H9 (cell line): ENCODE measurements at regions not wholly inside any gene's neighbourhood (a gene's known extent, or its start where the extent isn't known, plus 50 kb on each side); places are given as distances from the start of the nearest gene placed in this dataset.

Source experiments
- DNase-seq: peaks from one replicate; pipeline ENCODE4 v3.0.0-alpha.2; 2017
- H2AFZ ChIP-seq: one replicate; pipeline ENCODE4 v1.6.1; 2013; ENCODE audit warnings: mild to moderate bottlenecking, low read length, control low read depth, moderate library complexity
- H2AK5ac ChIP-seq: 2 replicates; pipeline ENCODE4 v1.6.1; 2013; ENCODE audit warnings: low read length, control low read depth, mixed read lengths; ENCODE audit not compliant: insufficient read length
- H2BK120ac ChIP-seq: one replicate; pipeline ENCODE4 v1.6.1; 2013; ENCODE audit warnings: low read depth, mild to moderate bottlenecking, low read length, control low read depth, inconsistent platforms; ENCODE audit not compliant: poor library complexity, severe bottlenecking
- H2BK12ac ChIP-seq: 2 replicates; pipeline ENCODE4 v1.6.1; 2013; ENCODE audit warnings: low read length, control low read depth, mixed read lengths, low read depth; ENCODE audit not compliant: insufficient read length
- H2BK15ac ChIP-seq: 2 replicates; pipeline ENCODE4 v1.6.1; 2013; ENCODE audit warnings: low read depth, low read length, control low read depth
- H2BK20ac ChIP-seq: one replicate; pipeline ENCODE4 v1.6.1; 2013; ENCODE audit warnings: low read depth, mild to moderate bottlenecking, low read length, control low read depth, inconsistent platforms; ENCODE audit not compliant: poor library complexity, severe bottlenecking
- H2BK5ac ChIP-seq: 2 replicates; pipeline ENCODE4 v1.6.1; 2013; ENCODE audit warnings: low read length, control low read depth, mixed read lengths; ENCODE audit not compliant: insufficient read length
- H3K14ac ChIP-seq: 2 replicates; pipeline ENCODE4 v1.6.1; 2013; ENCODE audit warnings: low read length, control low read depth; ENCODE audit not compliant: insufficient read depth
- H3K18ac ChIP-seq: 2 replicates; pipeline ENCODE4 v1.6.1; 2013; ENCODE audit warnings: low read depth, mild to moderate bottlenecking, mixed read lengths, low read length, control low read depth; ENCODE audit not compliant: insufficient read length
- H3K23ac ChIP-seq: 2 replicates; pipeline ENCODE4 v1.6.1; 2013; ENCODE audit warnings: low read length, control low read depth, mixed read lengths, low read depth; ENCODE audit not compliant: insufficient read length
- H3K23me2 ChIP-seq: 2 replicates; pipeline ENCODE4 v1.6.1; 2013; ENCODE audit warnings: low read depth, mild to moderate bottlenecking, mixed read lengths, low read length, control low read depth; ENCODE audit not compliant: insufficient read length, poor library complexity, severe bottlenecking
- H3K27ac ChIP-seq: 2 replicates; pipeline ENCODE4 v1.5.1; 2013; ENCODE audit warnings: low read length, control low read depth, mixed read lengths, low read depth; ENCODE audit not compliant: insufficient read length
- H3K27me3 ChIP-seq: 2 replicates; pipeline ENCODE4 v1.6.1; 2013; ENCODE audit warnings: low read length, control low read depth, inconsistent platforms; ENCODE audit not compliant: insufficient read depth
- H3K4ac ChIP-seq: 2 replicates; pipeline ENCODE4 v1.6.1; 2013; ENCODE audit warnings: low read depth, mild to moderate bottlenecking, control low read depth, inconsistent platforms, low read length, moderate library complexity
- H3K4me1 ChIP-seq: 2 replicates; pipeline ENCODE4 v1.6.1; 2013; ENCODE audit warnings: low read length, control low read depth, inconsistent platforms; ENCODE audit not compliant: insufficient read depth
- H3K4me2 ChIP-seq: 2 replicates; pipeline ENCODE4 v1.6.1; 2013; ENCODE audit warnings: low read length, control low read depth, mixed read lengths; ENCODE audit not compliant: insufficient read length, insufficient read depth
- H3K56ac ChIP-seq: 2 replicates; pipeline ENCODE4 v1.6.1; 2013; ENCODE audit warnings: low read depth, mild to moderate bottlenecking, mixed read lengths, low read length, control low read depth; ENCODE audit not compliant: insufficient read length
- H3K79me1 ChIP-seq: 2 replicates; pipeline ENCODE4 v1.6.1; 2013; ENCODE audit warnings: low read depth, mild to moderate bottlenecking, moderate library complexity, low read length, control low read depth, inconsistent platforms; ENCODE audit not compliant: insufficient read depth, poor library complexity, severe bottlenecking
- H3K79me2 ChIP-seq: 2 replicates; pipeline ENCODE4 v1.6.1; 2013; ENCODE audit warnings: low read length, control low read depth, inconsistent platforms; ENCODE audit not compliant: insufficient read depth
- H3K9ac ChIP-seq: 2 replicates; pipeline ENCODE4 v1.6.1; 2013; ENCODE audit warnings: low read length, control low read depth, mixed read lengths; ENCODE audit not compliant: insufficient read length; ENCODE audit errors: extremely low read depth
- H3K9me3 ChIP-seq: one replicate; pipeline ENCODE4 v1.6.1; 2013; ENCODE audit warnings: low read depth, low read length, inconsistent platforms; ENCODE audit not compliant: control insufficient read depth
- H3T11ph ChIP-seq: one replicate; pipeline ENCODE4 v1.6.1; 2013; ENCODE audit warnings: mild to moderate bottlenecking, low read length, control low read depth, inconsistent platforms
- H4K20me1 ChIP-seq: one replicate; pipeline ENCODE4 v1.6.1; 2013; ENCODE audit not compliant: control insufficient read depth, insufficient read length, insufficient read depth
- H4K5ac ChIP-seq: 2 replicates; pipeline ENCODE4 v1.6.1; 2013; ENCODE audit warnings: low read depth, mild to moderate bottlenecking, mixed read lengths, low read length, control low read depth; ENCODE audit not compliant: insufficient read length
- H4K8ac ChIP-seq: replicated peaks from 2 replicates; pipeline ENCODE4 v1.6.1; 2013; ENCODE audit warnings: low read length, control low read depth, mixed read lengths, low read depth; ENCODE audit not compliant: insufficient read length
- H4K91ac ChIP-seq: 2 replicates; pipeline ENCODE4 v1.6.1; 2013; ENCODE audit warnings: low read depth, mild to moderate bottlenecking, moderate library complexity, mixed read lengths, low read length, control low read depth; ENCODE audit not compliant: insufficient read length
- H3K27ac Mint-ChIP-seq, 3 experiments: 2 replicates in 2 of 3; 3 replicates in 1 of 3; pipeline ENCODE4 v1.8.0; 2020 to 2021; ENCODE audit warnings: mixed read lengths in 3 of 3, mild to moderate bottlenecking in 1 of 3, moderate library complexity in 1 of 3
- H3K27me3 Mint-ChIP-seq: 2 replicates; pipeline ENCODE4 v1.8.0; 2021; ENCODE audit warnings: low read depth, mild to moderate bottlenecking, moderate library complexity, mixed read lengths
- H3K36me3 Mint-ChIP-seq, 3 experiments: 2 replicates in 2 of 3; 3 replicates in 1 of 3; pipeline ENCODE4 v1.8.0; 2020 to 2021; ENCODE audit warnings: low read depth in 3 of 3, mixed read lengths in 3 of 3; ENCODE audit not compliant: insufficient read depth in 1 of 3
- H3K4me1 Mint-ChIP-seq, 2 experiments: 2 replicates each; pipeline ENCODE4 v1.8.0; 2020; ENCODE audit warnings: mixed read lengths in 2 of 2
- H3K4me3 Mint-ChIP-seq, 2 experiments: 2 replicates in 1 of 2; 3 replicates in 1 of 2; pipeline ENCODE4 v1.8.0; 2020 to 2021; ENCODE audit warnings: mild to moderate bottlenecking in 2 of 2, mixed read lengths in 2 of 2, moderate library complexity in 1 of 2
- H3K9me3 Mint-ChIP-seq, 2 experiments: 2 replicates in 1 of 2; 3 replicates in 1 of 2; pipeline ENCODE4 v1.8.0; 2020; ENCODE audit warnings: mild to moderate bottlenecking in 2 of 2, mixed read lengths in 2 of 2, moderate library complexity in 1 of 2
- WGBS: extraction: QIAGEN DNeasy Blood & Tissue Kit; methylation state at CpG from one replicate; pipeline ENCODE4 v1.1.7; 2013; ENCODE audit warnings: missing lambda C conversion rate, low lambda C conversion rate, mixed read lengths; ENCODE audit not compliant: insufficient read length; ENCODE audit errors: extremely low coverage; 5-methylcytosine and 5-hydroxymethylcytosine counted together
- TF ChIP-seq, protein P1 (sequence below): fragments of 200-600 bp; sonication (generic); conservative IDR thresholded peaks from 3 replicates; pipeline ENCODE4 v1.8.0; 2021; ENCODE audit warnings: antibody characterized with exemption, mild to moderate bottlenecking

DNA sequence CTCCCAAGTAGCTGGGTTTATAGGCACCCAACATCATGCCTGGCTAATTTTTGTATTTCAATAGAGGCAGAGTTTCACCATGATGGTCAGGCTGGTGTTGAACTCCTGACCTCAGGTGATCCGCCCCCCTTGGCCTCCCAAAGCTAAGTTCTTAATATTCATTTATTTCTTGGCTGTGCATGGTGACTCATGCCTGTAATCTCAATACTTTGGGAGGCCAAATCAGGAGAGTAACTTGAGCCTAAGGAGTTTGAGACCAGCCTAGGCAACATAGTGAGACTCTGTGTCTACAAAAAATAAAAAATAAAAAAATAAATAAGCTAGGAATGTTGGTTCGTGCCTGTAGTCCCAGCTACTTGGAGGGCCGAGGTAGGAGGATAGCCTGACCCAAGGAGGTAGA is 587.1 kb upstream of the FTMT start:
- no peak overlapping the region for H2AFZ ChIP-seq
- Mint-ChIP-seq H3K36me3 (no peaks in the 10 kb centered on the region), H3K4me1 (no peaks in the 10 kb centered on the region), H3K27me3 (no peaks in the 10 kb centered on the region), H3K27ac (no peak overlapping the region), H3K4me3 (no peak overlapping the region), H3K9me3 (no peaks in the 10 kb centered on the region; a peak in 1 of 5 replicates)
- no peak for DNase-seq
- H3K27ac ChIP-seq = no peak overlapping the region
- no peak overlapping the region for H4K8ac ChIP-seq
- no peaks in the 10 kb centered on the region for H3K23me2 ChIP-seq
- H2BK15ac ChIP-seq = no peak overlapping the region
- no peak overlapping the region for H4K91ac ChIP-seq
- no peak overlapping the region for H3K18ac ChIP-seq
- H2BK120ac ChIP-seq = no peak overlapping the region
- no CpG with 5 or more reads among the region's 3 CpGs for WGBS
- H2BK5ac ChIP-seq = no peak overlapping the region
- H3K4me2 ChIP-seq = no peak overlapping the region
- H3K9me3 ChIP-seq = no peaks in the 10 kb centered on the region
- no peak overlapping the region for H2BK12ac ChIP-seq
- no peaks in the 10 kb centered on the region for H3K27me3 ChIP-seq
- TF ChIP-seq, protein P1, sequence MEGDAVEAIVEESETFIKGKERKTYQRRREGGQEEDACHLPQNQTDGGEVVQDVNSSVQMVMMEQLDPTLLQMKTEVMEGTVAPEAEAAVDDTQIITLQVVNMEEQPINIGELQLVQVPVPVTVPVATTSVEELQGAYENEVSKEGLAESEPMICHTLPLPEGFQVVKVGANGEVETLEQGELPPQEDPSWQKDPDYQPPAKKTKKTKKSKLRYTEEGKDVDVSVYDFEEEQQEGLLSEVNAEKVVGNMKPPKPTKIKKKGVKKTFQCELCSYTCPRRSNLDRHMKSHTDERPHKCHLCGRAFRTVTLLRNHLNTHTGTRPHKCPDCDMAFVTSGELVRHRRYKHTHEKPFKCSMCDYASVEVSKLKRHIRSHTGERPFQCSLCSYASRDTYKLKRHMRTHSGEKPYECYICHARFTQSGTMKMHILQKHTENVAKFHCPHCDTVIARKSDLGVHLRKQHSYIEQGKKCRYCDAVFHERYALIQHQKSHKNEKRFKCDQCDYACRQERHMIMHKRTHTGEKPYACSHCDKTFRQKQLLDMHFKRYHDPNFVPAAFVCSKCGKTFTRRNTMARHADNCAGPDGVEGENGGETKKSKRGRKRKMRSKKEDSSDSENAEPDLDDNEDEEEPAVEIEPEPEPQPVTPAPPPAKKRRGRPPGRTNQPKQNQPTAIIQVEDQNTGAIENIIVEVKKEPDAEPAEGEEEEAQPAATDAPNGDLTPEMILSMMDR = no peak
- H3K14ac ChIP-seq = no peak overlapping the region
- H3K56ac ChIP-seq = no peak overlapping the region
- H3K4me1 ChIP-seq = no peaks in the 10 kb centered on the region
- H3K4ac ChIP-seq = no peak overlapping the region
- no peak overlapping the region for H4K5ac ChIP-seq
- H3K79me1 ChIP-seq = no peaks in the 10 kb centered on the region
- H3K9ac ChIP-seq = no peak overlapping the region
- no peaks in the 10 kb centered on the region for H4K20me1 ChIP-seq
- no peak overlapping the region for H2AK5ac ChIP-seq
- H3K23ac ChIP-seq = no peak overlapping the region
- no peak overlapping the region for H2BK20ac ChIP-seq
- no peaks in the 10 kb centered on the region for H3K79me2 ChIP-seq
- no peak overlapping the region for H3T11ph ChIP-seq
